Stimulated activated naive CD8-positive, alpha-beta T cell treated with anti-CD3 and anti-CD28 coated beads, Interleukin-15, Interleukin-2, amounts not matched to agents 100 ng/mL and 50 ng/mL, for 24 hours (primary cell): ENCODE measurements at regions not wholly inside any gene's neighbourhood (a gene's known extent, or its start where the extent isn't known, plus 50 kb on each side); places are given as distances from the start of the nearest gene placed in this dataset.

Experiments used
- H3K27ac Mint-ChIP-seq: one replicate; pipeline ENCODE4 v1.8.0; 2021; ENCODE audit warnings: mild to moderate bottlenecking, mixed read lengths
- H3K27me3 Mint-ChIP-seq: one replicate; pipeline ENCODE4 v1.8.0; 2021; ENCODE audit warnings: mixed read lengths
- H3K36me3 Mint-ChIP-seq: one replicate; pipeline ENCODE4 v1.8.0; 2021; ENCODE audit warnings: low read depth, mixed read lengths
- H3K4me1 Mint-ChIP-seq: one replicate; pipeline ENCODE4 v1.8.0; 2021; ENCODE audit warnings: low read depth, mixed read lengths
- H3K4me3 Mint-ChIP-seq: one replicate; pipeline ENCODE4 v1.8.0; 2021; ENCODE audit warnings: mild to moderate bottlenecking, mixed read lengths
- H3K9me3 Mint-ChIP-seq: one replicate; pipeline ENCODE4 v1.8.0; 2021; ENCODE audit warnings: mixed read lengths

DNA sequence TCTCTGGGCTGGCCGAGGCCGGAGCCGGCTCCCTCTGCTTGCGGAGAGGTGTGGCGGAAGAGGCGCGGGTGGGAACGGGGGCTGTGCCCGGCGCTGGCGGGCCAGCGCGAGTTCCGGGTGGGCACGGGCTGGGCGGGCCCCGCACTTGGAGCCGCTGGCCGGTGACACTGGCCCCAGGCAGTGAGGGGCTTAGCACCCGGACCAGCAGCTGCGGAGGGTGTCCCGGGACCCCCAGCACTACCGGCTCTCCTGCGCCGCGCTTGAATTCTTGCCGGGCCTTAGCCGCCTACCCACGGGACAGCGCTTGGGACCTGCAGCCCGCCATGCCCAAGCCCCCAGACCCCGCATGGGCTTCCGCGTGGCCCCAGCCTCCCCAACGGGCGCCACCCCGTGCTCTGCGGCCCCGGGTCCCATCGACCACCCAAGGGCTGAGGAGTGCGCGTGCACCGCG, 736.3 kb upstream of the ARRDC4 start:
- H3K36me3 Mint-ChIP-seq = no peaks in the 10 kb centered on the region
- no peaks in the 10 kb centered on the region for H3K27me3 Mint-ChIP-seq
- no peak overlapping the region for H3K27ac Mint-ChIP-seq
- no peak overlapping the region for H3K4me3 Mint-ChIP-seq
- H3K4me1 Mint-ChIP-seq = no peaks in the 10 kb centered on the region
- H3K9me3 Mint-ChIP-seq = no peaks in the 10 kb centered on the region

DNA sequence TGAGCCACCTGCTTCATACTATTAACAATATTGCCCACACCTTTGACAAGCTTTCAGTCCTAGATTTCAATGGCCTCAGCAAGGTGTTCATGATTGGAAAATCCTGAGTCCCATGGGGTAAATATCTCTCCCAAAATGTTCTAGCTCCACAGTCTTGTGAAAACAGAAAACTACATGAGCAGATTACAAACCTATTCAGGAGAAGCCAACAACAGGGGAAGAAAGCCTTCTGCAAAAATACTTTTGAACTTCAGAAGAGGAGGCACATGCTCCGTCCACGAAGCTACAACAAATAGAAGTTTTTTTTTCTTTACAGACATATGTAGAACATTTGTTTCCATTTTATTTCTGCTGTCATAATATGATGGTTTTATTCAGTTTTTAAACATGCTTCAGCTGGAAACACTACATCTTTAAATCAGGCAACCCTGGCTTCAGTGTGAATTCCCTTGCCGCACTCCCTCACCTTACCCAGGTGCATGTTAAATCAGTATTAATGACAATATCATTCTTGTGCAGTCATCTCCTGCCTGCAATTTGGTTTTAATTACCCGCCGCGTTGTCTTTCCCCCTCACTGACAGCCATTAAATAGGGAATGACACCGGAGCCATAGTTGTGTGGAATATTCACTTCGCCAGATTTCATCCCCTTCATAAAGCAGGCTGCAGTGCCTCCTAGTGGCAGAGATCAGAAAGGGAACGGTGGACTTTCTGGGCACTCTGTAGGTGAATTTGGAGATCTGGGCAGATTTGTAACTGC, 725.5 kb upstream of the ARRDC4 start:
- no peak overlapping the region for H3K4me3 Mint-ChIP-seq
- H3K27me3 Mint-ChIP-seq = no peaks in the 10 kb centered on the region
- H3K27ac Mint-ChIP-seq = no peak overlapping the region
- no peaks in the 10 kb centered on the region for H3K9me3 Mint-ChIP-seq
- H3K36me3 Mint-ChIP-seq = no peaks in the 10 kb centered on the region
- H3K4me1 Mint-ChIP-seq = no peaks in the 10 kb centered on the region

DNA sequence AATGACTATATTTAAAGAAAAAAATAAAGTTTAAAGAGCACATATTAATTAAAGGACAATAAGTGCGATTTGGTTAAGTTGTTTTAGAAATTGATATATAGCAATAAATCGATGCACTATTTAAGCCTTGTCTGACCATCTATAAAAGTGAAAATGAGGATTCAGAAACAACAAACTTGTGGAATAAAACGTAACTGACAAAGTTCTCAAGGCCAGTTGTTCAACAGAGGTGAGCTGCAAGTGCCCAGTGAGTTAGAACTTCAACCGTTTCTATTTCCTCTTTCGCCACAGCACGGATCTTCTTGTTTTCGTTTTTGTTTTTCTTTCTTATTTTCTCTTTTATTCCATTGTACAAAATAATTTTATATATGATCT, 724.9 kb upstream of the ARRDC4 start:
- Mint-ChIP-seq H3K4me1 (no peaks in the 10 kb centered on the region), H3K4me3 (no peak overlapping the region), H3K9me3 (no peaks in the 10 kb centered on the region), H3K27ac (no peak overlapping the region), H3K36me3 (no peaks in the 10 kb centered on the region), H3K27me3 (no peaks in the 10 kb centered on the region)

DNA sequence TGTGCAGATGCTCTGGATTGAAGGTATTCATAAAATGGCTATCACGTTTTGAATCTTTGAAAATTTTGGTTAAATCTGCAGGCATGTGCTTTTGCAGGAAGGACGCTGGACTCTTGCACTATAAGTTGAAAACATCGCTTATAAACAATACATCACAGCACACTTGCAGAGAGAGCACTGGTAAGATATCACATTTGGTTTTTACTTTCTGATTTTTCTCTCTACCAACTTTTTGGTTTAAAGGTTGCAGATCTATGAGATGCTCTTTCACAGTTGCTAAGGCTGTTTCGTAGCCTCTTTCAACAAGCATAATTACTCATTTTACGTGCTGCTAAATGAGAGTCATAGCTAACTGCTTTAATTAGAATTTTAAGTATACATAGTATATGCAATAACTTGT, 724.4 kb upstream of the ARRDC4 start:
- no peaks in the 10 kb centered on the region for H3K4me1 Mint-ChIP-seq
- H3K36me3 Mint-ChIP-seq = no peaks in the 10 kb centered on the region
- H3K27me3 Mint-ChIP-seq = no peaks in the 10 kb centered on the region
- no peak overlapping the region for H3K4me3 Mint-ChIP-seq
- H3K27ac Mint-ChIP-seq = no peak overlapping the region
- H3K9me3 Mint-ChIP-seq = no peaks in the 10 kb centered on the region

DNA sequence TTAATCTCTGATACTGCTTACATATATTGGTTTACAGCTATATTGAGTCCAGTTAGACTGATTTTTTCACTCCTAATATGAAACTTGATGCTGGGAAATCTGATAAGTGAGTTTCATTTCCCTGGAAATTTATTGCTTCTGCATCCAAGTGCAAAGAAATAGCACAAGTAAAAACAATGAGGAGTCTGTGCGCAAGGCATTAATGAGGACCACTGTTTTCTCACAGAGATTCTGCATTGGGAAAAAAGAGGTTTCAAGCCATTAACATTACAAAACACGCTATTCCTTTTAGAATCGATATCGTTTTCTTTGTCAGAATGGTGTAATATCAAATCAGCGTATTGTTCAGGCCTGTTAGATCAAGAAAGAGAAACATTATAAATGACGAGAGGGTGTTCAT, 723.3 kb upstream of the ARRDC4 start:
- H3K27me3 Mint-ChIP-seq = no peaks in the 10 kb centered on the region
- no peaks in the 10 kb centered on the region for H3K9me3 Mint-ChIP-seq
- H3K27ac Mint-ChIP-seq = no peak overlapping the region
- H3K4me1 Mint-ChIP-seq = no peaks in the 10 kb centered on the region
- H3K4me3 Mint-ChIP-seq = no peak overlapping the region
- no peaks in the 10 kb centered on the region for H3K36me3 Mint-ChIP-seq

DNA sequence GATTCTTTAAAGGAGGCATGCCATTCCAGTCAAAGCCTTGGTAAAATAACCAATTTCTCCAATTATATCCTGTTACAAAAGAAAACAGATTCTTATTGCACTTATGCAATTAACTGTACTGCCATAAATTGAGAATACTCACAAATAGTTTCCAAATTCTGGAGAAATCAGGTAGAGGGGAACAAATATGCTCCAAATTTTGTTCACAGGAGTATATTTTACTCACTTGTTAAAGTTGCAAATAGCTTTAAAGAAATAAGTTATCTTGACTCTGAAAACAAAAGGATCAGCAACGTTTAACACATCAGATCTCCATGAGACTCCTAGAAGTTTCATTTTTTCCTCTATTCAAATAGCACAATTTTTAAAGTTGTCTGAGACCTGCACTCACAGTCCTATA, 712.1 kb upstream of the ARRDC4 start:
- Mint-ChIP-seq H3K9me3 (peaks cover 13% of the 10 kb centered on the region), H3K36me3 (no peaks in the 10 kb centered on the region), H3K4me1 (no peaks in the 10 kb centered on the region), H3K4me3 (no peak overlapping the region), H3K27ac (no peak overlapping the region), H3K27me3 (peaks cover 6% of the 10 kb centered on the region)

DNA sequence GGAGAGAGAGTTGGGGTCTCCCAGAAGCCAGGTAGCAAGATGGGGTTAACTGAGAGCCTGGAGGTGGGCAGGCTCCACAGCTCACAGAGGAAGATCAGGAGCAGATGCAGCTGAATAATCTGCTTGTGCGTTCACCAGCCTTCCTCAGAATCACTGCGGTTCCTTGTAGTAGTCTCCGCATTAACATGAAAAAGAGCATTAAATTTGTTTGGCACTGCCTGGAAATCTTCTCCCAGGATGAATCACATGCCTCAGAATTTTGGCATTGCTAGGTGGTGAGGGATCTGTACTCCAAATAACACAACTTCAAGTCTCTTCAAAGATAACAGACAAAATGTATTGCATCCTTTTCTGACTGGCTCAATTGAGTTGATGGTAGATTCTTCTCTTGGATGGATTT, 700.6 kb upstream of the ARRDC4 start:
- Mint-ChIP-seq H3K4me3 (no peak overlapping the region), H3K27ac (no peak overlapping the region), H3K27me3 (no peaks in the 10 kb centered on the region), H3K9me3 (peaks cover 9% of the 10 kb centered on the region), H3K4me1 (no peaks in the 10 kb centered on the region), H3K36me3 (no peaks in the 10 kb centered on the region)

DNA sequence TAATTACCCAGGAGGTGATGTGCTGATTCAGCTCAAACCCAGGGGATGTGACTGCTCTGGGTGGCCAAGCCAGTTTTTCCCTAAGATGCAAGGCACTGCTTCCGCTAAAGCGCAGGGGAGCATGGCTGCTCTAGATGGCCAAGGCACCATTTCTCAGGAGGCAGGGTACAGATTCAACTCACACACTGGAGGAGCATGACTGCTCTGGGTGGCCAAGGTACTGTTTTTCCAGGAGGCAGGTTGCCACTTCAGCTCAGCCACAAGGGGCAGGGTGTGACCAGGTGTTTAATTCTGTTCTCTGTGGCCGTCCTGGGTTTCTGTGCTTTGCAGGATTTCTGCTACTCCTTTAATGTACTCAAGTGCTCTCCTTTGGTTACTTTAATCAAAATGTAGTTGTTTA, 659.3 kb upstream of the ARRDC4 start:
- H3K4me1 Mint-ChIP-seq = no peaks in the 10 kb centered on the region
- H3K36me3 Mint-ChIP-seq = no peaks in the 10 kb centered on the region
- peaks cover 7% of the 10 kb centered on the region for H3K9me3 Mint-ChIP-seq
- no peak overlapping the region for H3K27ac Mint-ChIP-seq
- no peak overlapping the region for H3K4me3 Mint-ChIP-seq
- H3K27me3 Mint-ChIP-seq = no peaks in the 10 kb centered on the region

DNA sequence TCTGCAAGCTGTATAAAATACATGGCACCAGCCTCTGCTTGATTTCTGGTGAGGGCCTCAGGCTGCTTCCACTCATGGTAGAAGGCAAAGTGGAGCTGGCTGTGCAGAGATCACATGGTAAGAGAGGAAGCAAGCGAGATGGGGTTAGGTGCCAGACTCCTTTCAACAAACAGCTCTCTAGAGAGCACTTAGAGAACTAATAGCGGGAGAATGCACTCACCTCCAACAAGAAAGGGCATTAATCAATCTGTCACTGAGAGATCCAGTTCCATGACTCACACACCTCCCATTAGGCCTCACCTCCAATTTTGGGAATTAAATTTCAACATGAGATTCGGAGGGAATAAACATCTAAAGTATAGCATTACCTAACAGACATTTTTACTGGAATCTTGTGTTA, 644.1 kb upstream of the ARRDC4 start:
- Mint-ChIP-seq H3K36me3 (no peaks in the 10 kb centered on the region), H3K27ac (no peak overlapping the region), H3K9me3 (peaks cover 9% of the 10 kb centered on the region), H3K4me1 (no peaks in the 10 kb centered on the region), H3K4me3 (no peak overlapping the region), H3K27me3 (peaks cover 1% of the 10 kb centered on the region)

DNA sequence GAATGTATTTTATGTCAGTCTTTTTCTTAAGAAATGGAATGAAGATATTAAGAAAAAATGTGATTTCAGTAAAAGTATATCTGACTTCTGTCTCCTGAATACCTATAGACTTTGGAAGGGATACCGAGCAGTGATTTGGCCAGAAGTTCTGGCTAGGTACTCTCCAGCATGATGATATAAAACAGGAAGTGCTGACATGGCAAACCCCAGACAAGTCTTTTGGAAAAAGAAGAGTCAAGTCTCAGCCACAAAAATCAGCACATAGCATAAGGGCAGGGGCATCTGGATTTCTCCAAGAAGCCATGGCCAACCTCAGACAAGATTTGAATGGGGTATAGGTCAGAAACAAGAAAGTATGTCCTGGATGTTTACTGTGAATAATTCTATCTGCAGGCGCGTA, 643.3 kb upstream of the ARRDC4 start:
- Mint-ChIP-seq H3K9me3 (peaks cover 9% of the 10 kb centered on the region), H3K27me3 (no peaks in the 10 kb centered on the region), H3K4me3 (no peak overlapping the region)

DNA sequence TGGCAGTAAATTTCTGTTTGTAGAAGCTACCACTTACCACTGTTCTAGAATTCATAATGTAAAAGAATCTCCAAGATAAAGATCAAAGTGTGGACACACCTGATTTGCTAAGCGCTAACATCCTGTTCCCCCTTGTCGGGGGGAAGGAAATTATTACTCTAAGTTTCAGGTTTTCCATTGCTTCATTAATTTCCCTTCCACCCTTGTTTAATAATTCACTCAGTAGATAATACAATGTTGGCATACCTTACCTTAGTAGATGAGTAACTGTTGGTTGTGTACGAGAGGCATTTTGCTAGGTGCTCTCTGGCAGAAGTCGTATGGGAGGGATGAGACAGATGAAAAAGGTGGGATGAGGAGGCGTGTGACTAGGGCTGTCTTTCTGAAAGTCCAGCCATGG, 641.2 kb upstream of the ARRDC4 start:
- no peaks in the 10 kb centered on the region for H3K4me1 Mint-ChIP-seq
- H3K27ac Mint-ChIP-seq = no peak overlapping the region
- H3K27me3 Mint-ChIP-seq = no peaks in the 10 kb centered on the region
- peaks cover 14% of the 10 kb centered on the region for H3K9me3 Mint-ChIP-seq
- H3K4me3 Mint-ChIP-seq = no peak overlapping the region
- no peaks in the 10 kb centered on the region for H3K36me3 Mint-ChIP-seq

More for the DNA sequence above, 643.3 kb upstream of the ARRDC4 start:
- H3K27ac Mint-ChIP-seq = no peak overlapping the region
- no peaks in the 10 kb centered on the region for H3K4me1 Mint-ChIP-seq
- no peaks in the 10 kb centered on the region for H3K36me3 Mint-ChIP-seq

DNA sequence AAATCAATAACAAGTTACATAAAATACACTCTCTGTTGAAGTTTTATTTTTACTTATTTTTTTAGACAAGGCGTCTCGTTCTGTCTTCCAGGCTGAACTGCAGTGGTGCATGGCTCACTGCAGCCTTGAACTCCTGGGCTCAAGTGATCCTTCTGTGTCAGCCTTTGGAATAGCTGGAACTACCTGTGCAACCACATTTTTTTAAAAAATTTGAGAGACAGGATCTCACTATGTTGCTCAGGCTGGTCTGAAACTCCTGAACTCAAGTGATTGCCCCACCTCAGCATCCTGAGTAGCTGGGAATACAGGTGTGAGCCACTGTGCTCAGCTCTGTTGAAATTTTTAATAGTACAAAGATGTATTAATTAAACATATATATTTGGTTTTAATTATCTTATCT, 614.3 kb upstream of the ARRDC4 start:
- Mint-ChIP-seq H3K4me3 (no peak overlapping the region), H3K27ac (no peak overlapping the region), H3K36me3 (no peaks in the 10 kb centered on the region), H3K9me3 (peaks cover 11% of the 10 kb centered on the region), H3K27me3 (no peaks in the 10 kb centered on the region), H3K4me1 (no peaks in the 10 kb centered on the region)

DNA sequence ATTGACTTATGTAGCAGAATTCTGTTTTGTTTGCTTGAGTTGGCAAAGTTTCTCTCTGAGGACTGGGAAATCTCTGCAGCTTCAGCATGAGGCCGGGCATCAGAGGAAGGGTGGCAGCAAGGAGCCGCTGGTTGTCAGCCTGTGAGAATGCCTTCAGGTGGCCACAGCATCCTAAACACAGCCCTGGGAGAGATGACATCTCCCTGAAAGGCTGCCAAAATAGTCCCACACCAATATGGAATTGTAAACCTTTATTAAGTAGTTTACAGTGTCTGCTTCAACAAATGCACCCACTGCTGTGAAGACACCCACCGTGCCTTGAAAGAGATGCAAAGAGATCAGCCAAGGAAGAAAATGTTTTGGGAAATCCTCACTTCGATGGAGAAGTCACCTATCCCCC, 609.7 kb upstream of the ARRDC4 start:
- Mint-ChIP-seq H3K9me3 (peaks cover 26% of the 10 kb centered on the region), H3K27ac (no peak overlapping the region), H3K4me1 (no peaks in the 10 kb centered on the region), H3K27me3 (peaks cover 4% of the 10 kb centered on the region), H3K36me3 (no peaks in the 10 kb centered on the region), H3K4me3 (no peak overlapping the region)

DNA sequence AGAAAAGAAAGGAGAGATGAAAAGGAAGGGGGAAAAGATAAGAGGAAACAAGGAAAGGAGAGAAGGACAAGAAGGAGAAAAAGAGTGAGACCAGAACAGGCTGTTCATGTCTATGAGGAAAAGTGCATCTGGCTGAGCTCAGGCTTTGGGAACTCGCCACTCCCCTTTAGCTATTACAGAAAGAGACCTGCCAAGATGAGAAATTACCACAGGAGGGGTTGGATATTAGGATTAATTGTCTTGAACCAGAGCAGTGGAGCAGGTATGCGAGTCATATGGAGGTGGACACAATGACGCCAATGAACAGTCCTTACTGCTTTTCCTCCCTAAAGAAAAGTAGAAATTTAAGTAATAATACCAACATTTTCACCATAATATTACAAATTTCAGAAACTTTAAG, 577.0 kb upstream of the ARRDC4 start:
- H3K4me3 Mint-ChIP-seq = no peak overlapping the region

DNA sequence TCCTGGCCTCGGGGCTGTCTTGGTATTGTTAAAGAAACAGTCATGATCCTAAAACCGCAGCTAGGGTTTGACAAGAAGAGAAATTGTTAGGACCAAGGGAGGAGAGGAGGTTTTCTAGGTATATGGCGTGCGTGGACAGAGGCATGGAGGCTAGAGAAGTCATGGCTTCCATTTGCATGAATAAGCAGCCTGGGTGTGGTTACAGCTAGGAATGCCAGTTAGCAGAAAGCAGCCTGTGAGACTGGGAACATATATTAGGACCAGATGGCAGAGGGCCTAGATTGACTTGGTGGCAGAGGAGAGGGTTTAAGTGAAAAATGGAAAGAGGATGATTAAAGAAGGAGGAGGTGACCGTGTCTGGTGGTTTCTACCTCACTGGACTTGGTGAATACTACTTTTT, 573.6 kb upstream of the ARRDC4 start:
- Mint-ChIP-seq H3K27ac (no peak overlapping the region), H3K36me3 (no peaks in the 10 kb centered on the region), H3K4me3 (no peak overlapping the region), H3K4me1 (no peaks in the 10 kb centered on the region), H3K27me3 (no peaks in the 10 kb centered on the region), H3K9me3 (peaks cover 14% of the 10 kb centered on the region)

More for the DNA sequence above, 577.0 kb upstream of the ARRDC4 start:
- Mint-ChIP-seq H3K36me3 (no peaks in the 10 kb centered on the region), H3K4me1 (no peaks in the 10 kb centered on the region), H3K9me3 (peaks cover 4% of the 10 kb centered on the region), H3K27ac (no peak overlapping the region), H3K27me3 (no peaks in the 10 kb centered on the region)

DNA sequence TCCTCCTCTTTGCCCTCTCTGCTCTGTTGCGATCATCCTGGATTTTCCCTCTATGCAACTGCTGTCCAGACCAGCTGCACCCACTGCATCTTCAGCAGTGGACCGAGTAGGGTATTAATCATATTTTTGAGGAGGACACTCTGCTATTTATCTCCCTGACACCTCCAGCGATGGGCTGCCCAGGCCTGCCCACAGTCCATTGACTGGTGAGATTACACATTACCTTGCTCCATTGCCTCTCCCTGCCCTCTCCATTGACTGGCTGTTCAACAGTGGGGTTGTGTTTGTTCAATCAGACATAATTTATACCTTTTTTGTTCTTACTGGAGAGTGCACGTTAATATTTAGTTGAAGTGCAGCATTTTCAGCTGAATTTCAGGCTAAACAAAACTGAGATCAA, 559.3 kb upstream of the ARRDC4 start:
- H3K4me1 Mint-ChIP-seq = no peaks in the 10 kb centered on the region
- no peak overlapping the region for H3K4me3 Mint-ChIP-seq

More for the DNA sequence above, 559.3 kb upstream of the ARRDC4 start:
- no peaks in the 10 kb centered on the region for H3K27me3 Mint-ChIP-seq
- no peaks in the 10 kb centered on the region for H3K36me3 Mint-ChIP-seq
- H3K9me3 Mint-ChIP-seq = peaks cover 3% of the 10 kb centered on the region
- H3K27ac Mint-ChIP-seq = no peak overlapping the region
